ENCODE measurements at regions not wholly inside any gene's neighbourhood (a gene's known extent, or its start where the extent isn't known, plus 50 kb on each side); places are given as distances from the start of the nearest gene placed in this dataset.

DNA sequence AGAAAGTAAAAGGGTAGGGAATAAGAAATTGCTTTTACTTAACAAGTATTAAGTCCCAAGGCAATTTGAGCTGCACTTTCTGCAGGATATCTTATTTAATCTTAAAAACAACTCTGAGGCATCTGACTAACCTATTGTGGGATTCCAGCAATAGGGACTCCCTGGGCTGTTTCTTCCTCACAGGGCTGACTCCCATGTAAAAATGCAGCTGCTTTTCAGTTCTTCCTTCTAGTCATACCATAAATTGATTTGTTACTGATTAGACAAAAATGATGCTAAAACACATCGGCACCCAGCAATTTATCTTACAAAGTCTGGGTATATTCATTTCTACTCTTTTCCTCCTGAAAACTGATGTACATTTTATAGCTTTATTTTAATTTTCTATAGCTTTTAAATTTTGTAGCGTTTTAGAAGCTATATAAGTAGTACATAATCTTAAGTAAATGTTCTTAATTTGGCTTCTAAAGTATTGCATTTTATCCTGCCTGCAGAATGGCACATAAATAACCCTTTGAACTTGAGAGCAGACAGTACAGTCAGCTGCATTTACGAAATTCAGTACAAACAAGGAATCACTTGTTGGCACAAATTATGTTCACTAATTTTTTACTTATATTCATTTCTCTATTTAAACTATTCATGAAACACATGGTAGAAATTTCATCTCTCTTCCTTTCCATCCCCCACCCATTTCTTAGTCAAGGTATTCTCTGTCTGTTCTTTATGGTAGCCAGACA lies 102.4 kb upstream of the FRY start:
- DNase-seq (ENCODE audit: low read depth): no peak

DNA sequence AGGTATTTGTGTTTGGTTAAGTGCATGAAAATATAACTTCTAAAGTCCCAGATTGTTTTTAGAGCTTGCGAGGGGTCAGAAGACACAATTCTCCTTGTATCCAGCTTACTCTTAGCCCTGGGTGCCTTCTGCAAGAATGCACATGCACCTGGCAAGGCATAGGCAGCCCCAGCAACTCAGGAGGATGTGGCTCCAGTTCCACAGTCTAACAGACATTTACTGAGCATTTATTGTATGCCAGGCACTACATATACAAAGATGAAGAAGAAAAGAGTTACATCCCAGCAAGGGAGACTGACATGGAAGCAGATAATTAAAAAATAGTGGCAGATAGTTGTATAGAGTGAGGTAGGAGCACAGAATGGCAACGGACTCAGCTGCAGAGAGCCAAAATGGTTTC lies 101.1 kb upstream of the FRY start:
- DNase-seq (ENCODE audit: low read depth): no peak

GRCh38 chr13:31930901-31931522 lies 100.6 kb upstream of the FRY start:
- DNase-seq (ENCODE audit: low read depth): no peak

GRCh38 chr13:31937436-31937835 lies 94.1 kb upstream of the FRY start:
- no peak for DNase-seq (ENCODE audit: low read depth)

- no peak for DNase-seq (ENCODE audit: low read depth)
These were observed 91.5 kb upstream of the FRY start for GRCh38 chr13:31940076-31940475.

DNA sequence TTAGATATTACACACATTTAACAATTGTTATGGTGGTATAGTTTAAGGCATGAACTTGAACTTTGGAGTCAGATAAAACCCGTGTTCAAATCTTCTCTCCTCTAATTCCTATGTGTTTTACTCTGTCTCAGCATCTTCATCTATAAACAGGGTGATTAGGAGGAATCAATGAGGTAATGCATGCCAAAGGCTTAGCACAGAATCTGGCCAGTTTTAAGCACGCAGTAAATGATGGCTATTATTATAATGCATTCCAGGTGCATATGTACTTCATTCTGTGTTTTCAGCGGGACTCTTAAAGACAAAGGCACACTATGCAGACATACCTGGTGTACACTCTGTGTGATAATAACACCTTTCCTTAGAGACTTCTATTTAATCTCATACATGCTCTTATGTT lies 88.0 kb upstream of the FRY start:
- DNase-seq (ENCODE audit: low read depth): no peak

DNA sequence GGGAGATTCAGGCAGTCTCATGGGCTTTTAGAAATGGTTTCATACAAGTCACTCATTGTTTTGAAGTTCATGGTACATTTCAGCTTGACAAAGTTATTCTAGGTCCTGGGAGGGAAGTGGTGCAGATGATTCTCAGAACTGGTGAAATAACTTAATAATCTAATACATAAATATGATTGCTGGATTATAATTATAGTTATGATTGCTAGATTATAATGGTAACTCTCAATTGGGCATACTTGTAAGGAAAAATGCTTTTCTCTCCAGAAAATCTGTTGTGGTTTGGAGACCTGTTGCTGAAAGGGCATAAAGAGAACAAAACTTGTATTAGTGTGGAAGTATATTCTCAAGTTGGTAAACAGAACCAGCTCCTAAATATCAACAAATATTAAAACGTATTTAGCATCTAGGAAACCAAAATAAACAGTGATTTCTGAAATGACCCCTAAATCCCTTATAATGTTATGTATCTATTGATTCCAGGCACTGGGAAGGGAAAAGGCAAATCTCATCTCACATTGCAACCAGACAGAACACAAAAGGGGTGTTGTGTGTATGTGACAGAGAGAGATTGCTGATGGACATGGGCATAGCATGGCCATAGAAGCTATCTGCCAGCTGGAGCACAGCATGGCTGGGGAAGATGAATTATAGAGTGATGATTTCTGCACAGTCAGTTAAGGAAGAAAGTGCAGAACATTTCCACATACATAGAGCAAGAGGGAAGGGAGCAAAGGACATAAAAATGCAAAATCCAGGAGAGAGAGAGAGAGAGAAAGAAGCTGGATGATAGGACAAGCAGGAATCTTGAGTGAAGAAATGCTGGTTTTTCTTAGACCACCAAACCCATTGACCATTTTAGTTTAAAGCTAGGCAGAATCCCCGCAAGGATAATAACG lies 87.1 kb upstream of the FRY start:
- DNase-seq (ENCODE audit: low read depth): no peak

- DNase-seq (ENCODE audit: low read depth): no peak
These were observed 86.2 kb upstream of the FRY start for GRCh38 chr13:31945202-31945961.

GRCh38 chr13:31946091-31946770 lies 85.3 kb upstream of the FRY start:
- DNase-seq (ENCODE audit: low read depth): no peak

DNA sequence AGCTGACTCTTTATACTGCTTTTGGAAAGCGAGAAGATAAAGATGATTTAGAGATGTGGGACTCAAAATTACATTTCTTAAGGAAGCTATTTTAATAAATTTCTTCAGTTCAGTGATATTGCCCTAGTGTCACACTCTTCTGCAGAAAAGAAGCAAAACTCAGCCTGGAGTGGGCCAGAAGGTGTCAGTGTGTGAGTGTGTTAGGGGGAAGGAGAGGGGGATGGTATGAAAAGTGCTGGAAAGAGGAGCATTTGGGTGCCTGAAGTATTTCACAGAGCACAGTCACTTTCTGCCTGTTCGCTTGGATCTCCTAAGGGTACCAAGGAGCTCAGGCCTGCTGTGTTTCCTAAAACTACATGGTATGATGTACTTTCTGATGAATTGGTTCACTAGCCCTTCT lies 84.5 kb upstream of the FRY start:
- DNase-seq (ENCODE audit: low read depth): no peak

DNA sequence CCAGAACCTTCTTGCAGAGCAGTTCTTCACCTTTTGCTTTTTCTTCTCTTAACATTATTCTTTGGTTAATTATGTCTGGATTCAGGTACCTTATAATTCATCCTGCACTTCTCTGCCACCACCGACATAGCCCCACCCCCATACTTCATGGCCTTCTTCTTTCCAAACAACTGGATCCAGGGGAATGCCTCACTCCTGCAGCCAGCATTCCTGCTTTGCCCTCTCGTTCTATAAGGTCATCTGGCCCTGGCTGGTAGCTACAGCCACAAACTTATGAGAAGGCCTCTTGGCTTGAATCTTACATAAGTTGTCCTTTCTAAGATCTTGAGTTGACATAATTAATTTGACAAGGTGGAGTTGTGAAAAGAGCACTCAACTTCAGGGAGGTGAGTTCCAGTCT lies 84.1 kb upstream of the FRY start:
- DNase-seq (ENCODE audit: low read depth): no peak

- DNase-seq (ENCODE audit: low read depth): no peak
These were observed 82.1 kb upstream of the FRY start for GRCh38 chr13:31949486-31949885.

GRCh38 chr13:31950111-31950815 lies 81.3 kb upstream of the FRY start:
- no peak for DNase-seq (ENCODE audit: low read depth)

- DNase-seq (ENCODE audit: low read depth): no peak
These were observed 80.3 kb upstream of the FRY start for GRCh38 chr13:31951215-31951678.

DNA sequence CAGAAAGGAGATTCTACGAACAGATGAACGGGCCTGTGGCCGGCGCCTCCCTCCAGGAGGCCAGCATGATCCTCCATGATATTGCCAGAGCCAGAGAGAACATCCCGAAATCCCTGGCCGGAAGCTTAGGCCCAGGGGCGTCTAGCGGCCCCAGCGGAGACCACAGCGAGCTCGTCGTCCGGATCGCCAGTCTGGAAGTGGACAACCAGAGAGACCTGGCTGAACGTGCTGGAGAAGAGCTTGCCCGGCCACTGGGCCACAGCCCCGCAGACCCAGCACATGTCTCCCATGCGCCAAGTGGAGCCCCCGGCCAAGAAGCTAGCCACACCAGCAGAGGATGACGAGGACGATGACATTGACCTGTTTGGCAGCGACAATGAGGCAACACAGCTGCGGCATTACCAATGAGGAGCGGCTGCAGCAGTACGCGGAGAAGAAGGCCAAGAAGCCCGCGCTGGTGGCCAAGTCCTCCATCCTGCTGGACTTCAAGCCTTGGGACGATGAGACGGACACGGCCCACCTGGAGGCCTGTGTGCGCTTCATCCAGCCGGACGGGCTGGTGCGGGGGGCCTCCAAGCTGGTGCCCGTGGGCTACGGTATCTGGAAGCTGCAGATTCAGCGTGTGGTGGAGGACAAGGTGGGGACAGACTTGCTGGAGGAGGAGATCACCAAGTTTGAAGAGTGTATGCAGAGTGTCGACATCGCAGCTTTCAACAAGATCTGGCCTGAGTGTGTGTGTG lies 78.8 kb upstream of the FRY start:
- DNase-seq (ENCODE audit: low read depth): no peak

DNA sequence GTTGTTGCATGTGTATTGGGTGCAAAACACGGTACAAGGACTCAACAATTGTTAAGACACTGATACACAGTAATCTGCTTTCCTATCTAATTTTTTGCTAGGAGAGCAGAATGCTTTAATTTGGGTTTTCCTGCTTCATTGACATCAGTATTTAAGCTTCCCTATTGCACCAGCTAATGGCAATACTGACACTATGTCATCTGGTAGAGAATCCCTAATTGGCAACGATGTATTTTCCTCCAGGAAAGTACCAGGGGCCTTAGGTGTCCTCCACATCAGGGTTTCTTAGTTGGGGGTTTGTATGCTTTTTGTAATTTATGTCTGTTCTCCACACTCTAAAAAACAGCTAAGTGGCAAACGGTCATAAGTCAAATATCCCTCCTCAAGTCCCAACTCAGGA lies 76.5 kb upstream of the FRY start:
- DNase-seq (ENCODE audit: low read depth): no peak

DNA sequence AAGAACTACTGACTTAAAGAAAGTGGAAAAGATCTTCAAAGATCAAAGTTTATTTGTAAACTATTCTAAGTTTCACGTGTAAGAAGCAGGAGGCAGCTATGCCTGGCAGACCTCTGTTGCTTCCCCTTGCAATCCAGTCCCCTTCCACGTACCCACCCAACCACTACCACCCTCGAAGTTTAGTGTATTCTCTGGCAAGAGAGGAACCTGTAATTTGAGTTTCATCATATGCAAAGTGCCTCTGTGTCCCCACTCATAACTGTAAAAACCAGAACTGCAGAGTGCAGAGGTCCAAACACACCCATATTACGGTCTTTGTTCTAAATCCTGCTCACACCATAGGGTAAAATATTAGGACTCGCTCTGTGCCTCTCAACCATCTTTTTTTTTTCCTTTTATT lies 75.8 kb upstream of the FRY start:
- DNase-seq (ENCODE audit: low read depth): no peak

DNA sequence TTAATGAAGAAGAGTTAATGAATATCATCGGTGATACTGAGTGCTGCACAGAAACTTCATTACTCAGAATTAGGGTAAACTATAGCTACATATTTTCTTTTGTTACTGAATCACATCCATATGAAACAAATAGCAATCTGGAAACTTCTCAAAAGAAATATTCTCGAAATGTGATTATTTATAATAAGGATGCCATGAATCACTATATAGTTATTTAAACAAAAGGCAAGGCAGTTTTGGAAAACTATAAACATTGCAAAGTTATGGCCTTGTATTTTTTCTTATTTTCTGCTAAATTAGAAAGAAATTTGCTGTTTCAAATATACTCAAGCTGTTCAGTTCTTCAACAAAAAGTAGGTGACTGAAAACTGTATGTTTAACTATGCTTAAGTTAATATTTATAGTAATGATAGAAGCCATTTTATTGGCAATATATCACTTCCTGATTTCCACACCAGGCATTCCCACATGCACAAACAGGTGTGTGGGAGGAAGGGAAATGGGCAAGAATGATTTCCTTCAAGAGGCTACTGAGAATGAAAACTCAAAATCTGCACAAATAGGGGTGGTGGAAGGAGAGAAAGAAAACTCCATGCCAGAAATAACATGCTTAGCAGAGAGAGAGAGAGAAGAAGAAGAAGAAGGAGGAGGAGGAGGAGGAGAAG lies 74.5 kb upstream of the FRY start:
- no peak for DNase-seq (ENCODE audit: low read depth)

- DNase-seq (ENCODE audit: low read depth): no peak
These were observed 73.8 kb upstream of the FRY start for GRCh38 chr13:31957772-31958171.

Measured in activated T-cell treated with anti-CD3 and anti-CD28 coated beads for 1 hour (primary cell).